ENCODE measurements at regions not wholly inside any gene's neighbourhood (a gene's known extent, or its start where the extent isn't known, plus 50 kb on each side); places are given as distances from the start of the nearest gene placed in this dataset.

- Histone ChIP-seq H3K4me2 (ENCODE audit: low read length) (no peak overlapping the region), H3K9ac (ENCODE audit: low read length) (no peak overlapping the region), H4K20me1 (ENCODE audit: insufficient read depth, low read length) (no peaks in the 10 kb centered on the region), H3K27me3 (ENCODE audit: insufficient read depth, low read length) (no peaks in the 10 kb centered on the region), H2AFZ (ENCODE audit: low read depth, low read length) (no peak overlapping the region), H3K36me3 (ENCODE audit: insufficient read depth, low read length) (no peaks in the 10 kb centered on the region), H3K9me3 (ENCODE audit: insufficient read depth, low read depth, low read length) (no peaks in the 10 kb centered on the region), H3K4me1 (ENCODE audit: insufficient read depth, low read length) (no peaks in the 10 kb centered on the region), H3K27ac (ENCODE audit: low read depth, low read length) (no peak overlapping the region), H3K79me2 (ENCODE audit: insufficient read depth, low read length) (no peaks in the 10 kb centered on the region), H3K4me3 (ENCODE audit: insufficient read depth, low read depth, low read length) (no peak overlapping the region)
- DNase-seq (ENCODE audit: low read depth): no peak
- H3K4me1 Mint-ChIP-seq (ENCODE audit: low read depth, unreplicated experiment): no peaks in the 10 kb centered on the region
- H3K27me3 Mint-ChIP-seq (ENCODE audit: low read depth, unreplicated experiment): no peaks in the 10 kb centered on the region
- no peak overlapping the region for H3K27ac Mint-ChIP-seq (ENCODE audit: unreplicated experiment)
- no peak overlapping the region for H3K4me3 Mint-ChIP-seq (ENCODE audit: unreplicated experiment)
- no peaks in the 10 kb centered on the region for H3K36me3 Mint-ChIP-seq (ENCODE audit: low read depth, unreplicated experiment)
- TF ChIP-seq EZH2 (IDR thresholded peaks at IDR 0.05; ENCODE audit: insufficient read depth, low read length): no peak
- TF ChIP-seq, protein P1, sequence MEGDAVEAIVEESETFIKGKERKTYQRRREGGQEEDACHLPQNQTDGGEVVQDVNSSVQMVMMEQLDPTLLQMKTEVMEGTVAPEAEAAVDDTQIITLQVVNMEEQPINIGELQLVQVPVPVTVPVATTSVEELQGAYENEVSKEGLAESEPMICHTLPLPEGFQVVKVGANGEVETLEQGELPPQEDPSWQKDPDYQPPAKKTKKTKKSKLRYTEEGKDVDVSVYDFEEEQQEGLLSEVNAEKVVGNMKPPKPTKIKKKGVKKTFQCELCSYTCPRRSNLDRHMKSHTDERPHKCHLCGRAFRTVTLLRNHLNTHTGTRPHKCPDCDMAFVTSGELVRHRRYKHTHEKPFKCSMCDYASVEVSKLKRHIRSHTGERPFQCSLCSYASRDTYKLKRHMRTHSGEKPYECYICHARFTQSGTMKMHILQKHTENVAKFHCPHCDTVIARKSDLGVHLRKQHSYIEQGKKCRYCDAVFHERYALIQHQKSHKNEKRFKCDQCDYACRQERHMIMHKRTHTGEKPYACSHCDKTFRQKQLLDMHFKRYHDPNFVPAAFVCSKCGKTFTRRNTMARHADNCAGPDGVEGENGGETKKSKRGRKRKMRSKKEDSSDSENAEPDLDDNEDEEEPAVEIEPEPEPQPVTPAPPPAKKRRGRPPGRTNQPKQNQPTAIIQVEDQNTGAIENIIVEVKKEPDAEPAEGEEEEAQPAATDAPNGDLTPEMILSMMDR (IDR thresholded peaks at IDR 0.05; ENCODE audit: insufficient read depth, low read depth, low read length): no peak
- FAIRE-seq: no peak
- H3K9me3 Mint-ChIP-seq (ENCODE audit: unreplicated experiment): no peaks in the 10 kb centered on the region
Observed at GRCh38 chr2:221133941-221134340, 438.2 kb downstream of the EPHA4 start.

GRCh38 chr2:221134718-221135117 lies 437.4 kb downstream of the EPHA4 start:
- DNase-seq (ENCODE audit: low read depth) (no peak), FAIRE-seq (no peak)
- no peaks in the 10 kb centered on the region for H3K4me1 Mint-ChIP-seq (ENCODE audit: low read depth, unreplicated experiment)
- no peaks in the 10 kb centered on the region for H3K36me3 Mint-ChIP-seq (ENCODE audit: low read depth, unreplicated experiment)
- H3K4me2 ChIP-seq (ENCODE audit: low read length): no peak overlapping the region
- H3K9ac ChIP-seq (ENCODE audit: low read length): no peak overlapping the region
- H3K27ac Mint-ChIP-seq (ENCODE audit: unreplicated experiment): no peak overlapping the region
- H4K20me1 ChIP-seq (ENCODE audit: insufficient read depth, low read length): no peaks in the 10 kb centered on the region
- no peak for TF ChIP-seq EZH2 (IDR thresholded peaks at IDR 0.05; ENCODE audit: insufficient read depth, low read length)
- TF ChIP-seq, protein P1 (IDR thresholded peaks at IDR 0.05; ENCODE audit: insufficient read depth, low read depth, low read length): no peak
- H3K27me3 ChIP-seq (ENCODE audit: insufficient read depth, low read length): no peaks in the 10 kb centered on the region
- no peaks in the 10 kb centered on the region for H3K36me3 ChIP-seq (ENCODE audit: insufficient read depth, low read length)
- H3K27ac ChIP-seq (ENCODE audit: low read depth, low read length): no peak overlapping the region
- no peaks in the 10 kb centered on the region for H3K27me3 Mint-ChIP-seq (ENCODE audit: low read depth, unreplicated experiment)
- H3K9me3 ChIP-seq (ENCODE audit: insufficient read depth, low read depth, low read length): no peaks in the 10 kb centered on the region
- no peak overlapping the region for H3K4me3 Mint-ChIP-seq (ENCODE audit: unreplicated experiment)
- H3K9me3 Mint-ChIP-seq (ENCODE audit: unreplicated experiment): no peaks in the 10 kb centered on the region
- no peaks in the 10 kb centered on the region for H3K4me1 ChIP-seq (ENCODE audit: insufficient read depth, low read length)
- H3K79me2 ChIP-seq (ENCODE audit: insufficient read depth, low read length): no peaks in the 10 kb centered on the region
- H3K4me3 ChIP-seq (ENCODE audit: insufficient read depth, low read depth, low read length): no peak overlapping the region
- H2AFZ ChIP-seq (ENCODE audit: low read depth, low read length): no peak overlapping the region

GRCh38 chr2:221135699-221136098 lies 436.4 kb downstream of the EPHA4 start:
- H3K4me1 ChIP-seq (ENCODE audit: insufficient read depth, low read length): no peaks in the 10 kb centered on the region
- Mint-ChIP-seq H3K27me3 (ENCODE audit: low read depth, unreplicated experiment) (no peaks in the 10 kb centered on the region), H3K27ac (ENCODE audit: unreplicated experiment) (no peak overlapping the region), H3K36me3 (ENCODE audit: low read depth, unreplicated experiment) (no peaks in the 10 kb centered on the region), H3K4me1 (ENCODE audit: low read depth, unreplicated experiment) (no peaks in the 10 kb centered on the region), H3K9me3 (ENCODE audit: unreplicated experiment) (no peaks in the 10 kb centered on the region), H3K4me3 (ENCODE audit: unreplicated experiment) (no peak overlapping the region)
- FAIRE-seq (no peak), DNase-seq (ENCODE audit: low read depth) (no peak)
- no peaks in the 10 kb centered on the region for H4K20me1 ChIP-seq (ENCODE audit: insufficient read depth, low read length)
- H3K4me3 ChIP-seq (ENCODE audit: insufficient read depth, low read depth, low read length): no peak overlapping the region
- no peaks in the 10 kb centered on the region for H3K36me3 ChIP-seq (ENCODE audit: insufficient read depth, low read length)
- TF ChIP-seq, protein P1 (IDR thresholded peaks at IDR 0.05; ENCODE audit: insufficient read depth, low read depth, low read length): no peak
- no peak for TF ChIP-seq EZH2 (IDR thresholded peaks at IDR 0.05; ENCODE audit: insufficient read depth, low read length)
- H2AFZ ChIP-seq (ENCODE audit: low read depth, low read length): no peak overlapping the region
- H3K27ac ChIP-seq (ENCODE audit: low read depth, low read length): no peak overlapping the region
- H3K27me3 ChIP-seq (ENCODE audit: insufficient read depth, low read length): no peaks in the 10 kb centered on the region
- H3K4me2 ChIP-seq (ENCODE audit: low read length): no peak overlapping the region
- H3K9me3 ChIP-seq (ENCODE audit: insufficient read depth, low read depth, low read length): no peaks in the 10 kb centered on the region
- no peak overlapping the region for H3K9ac ChIP-seq (ENCODE audit: low read length)
- H3K79me2 ChIP-seq (ENCODE audit: insufficient read depth, low read length): no peaks in the 10 kb centered on the region
